H9 (cell line): ENCODE measurements at regions not wholly inside any gene's neighbourhood (a gene's known extent, or its start where the extent isn't known, plus 50 kb on each side); places are given as distances from the start of the nearest gene placed in this dataset.

Experiments used
- DNase-seq: peaks from one replicate; pipeline ENCODE4 v3.0.0-alpha.2; 2017
- H2AFZ ChIP-seq: one replicate; pipeline ENCODE4 v1.6.1; 2013; ENCODE audit warnings: mild to moderate bottlenecking, low read length, control low read depth, moderate library complexity
- H2AK5ac ChIP-seq: 2 replicates; pipeline ENCODE4 v1.6.1; 2013; ENCODE audit warnings: low read length, control low read depth, mixed read lengths; ENCODE audit not compliant: insufficient read length
- H2BK120ac ChIP-seq: one replicate; pipeline ENCODE4 v1.6.1; 2013; ENCODE audit warnings: low read depth, mild to moderate bottlenecking, low read length, control low read depth, inconsistent platforms; ENCODE audit not compliant: poor library complexity, severe bottlenecking
- H2BK12ac ChIP-seq: 2 replicates; pipeline ENCODE4 v1.6.1; 2013; ENCODE audit warnings: low read length, control low read depth, mixed read lengths, low read depth; ENCODE audit not compliant: insufficient read length
- H2BK15ac ChIP-seq: 2 replicates; pipeline ENCODE4 v1.6.1; 2013; ENCODE audit warnings: low read depth, low read length, control low read depth
- H2BK20ac ChIP-seq: one replicate; pipeline ENCODE4 v1.6.1; 2013; ENCODE audit warnings: low read depth, mild to moderate bottlenecking, low read length, control low read depth, inconsistent platforms; ENCODE audit not compliant: poor library complexity, severe bottlenecking
- H2BK5ac ChIP-seq: 2 replicates; pipeline ENCODE4 v1.6.1; 2013; ENCODE audit warnings: low read length, control low read depth, mixed read lengths; ENCODE audit not compliant: insufficient read length
- H3K14ac ChIP-seq: 2 replicates; pipeline ENCODE4 v1.6.1; 2013; ENCODE audit warnings: low read length, control low read depth; ENCODE audit not compliant: insufficient read depth
- H3K18ac ChIP-seq: 2 replicates; pipeline ENCODE4 v1.6.1; 2013; ENCODE audit warnings: low read depth, mild to moderate bottlenecking, mixed read lengths, low read length, control low read depth; ENCODE audit not compliant: insufficient read length
- H3K23ac ChIP-seq: 2 replicates; pipeline ENCODE4 v1.6.1; 2013; ENCODE audit warnings: low read length, control low read depth, mixed read lengths, low read depth; ENCODE audit not compliant: insufficient read length
- H3K23me2 ChIP-seq: 2 replicates; pipeline ENCODE4 v1.6.1; 2013; ENCODE audit warnings: low read depth, mild to moderate bottlenecking, mixed read lengths, low read length, control low read depth; ENCODE audit not compliant: insufficient read length, poor library complexity, severe bottlenecking
- H3K27ac ChIP-seq: 2 replicates; pipeline ENCODE4 v1.5.1; 2013; ENCODE audit warnings: low read length, control low read depth, mixed read lengths, low read depth; ENCODE audit not compliant: insufficient read length
- H3K27me3 ChIP-seq: 2 replicates; pipeline ENCODE4 v1.6.1; 2013; ENCODE audit warnings: low read length, control low read depth, inconsistent platforms; ENCODE audit not compliant: insufficient read depth
- H3K4ac ChIP-seq: 2 replicates; pipeline ENCODE4 v1.6.1; 2013; ENCODE audit warnings: low read depth, mild to moderate bottlenecking, control low read depth, inconsistent platforms, low read length, moderate library complexity
- H3K4me1 ChIP-seq: 2 replicates; pipeline ENCODE4 v1.6.1; 2013; ENCODE audit warnings: low read length, control low read depth, inconsistent platforms; ENCODE audit not compliant: insufficient read depth
- H3K4me2 ChIP-seq: 2 replicates; pipeline ENCODE4 v1.6.1; 2013; ENCODE audit warnings: low read length, control low read depth, mixed read lengths; ENCODE audit not compliant: insufficient read length, insufficient read depth
- H3K56ac ChIP-seq: 2 replicates; pipeline ENCODE4 v1.6.1; 2013; ENCODE audit warnings: low read depth, mild to moderate bottlenecking, mixed read lengths, low read length, control low read depth; ENCODE audit not compliant: insufficient read length
- H3K79me1 ChIP-seq: 2 replicates; pipeline ENCODE4 v1.6.1; 2013; ENCODE audit warnings: low read depth, mild to moderate bottlenecking, moderate library complexity, low read length, control low read depth, inconsistent platforms; ENCODE audit not compliant: insufficient read depth, poor library complexity, severe bottlenecking
- H3K79me2 ChIP-seq: 2 replicates; pipeline ENCODE4 v1.6.1; 2013; ENCODE audit warnings: low read length, control low read depth, inconsistent platforms; ENCODE audit not compliant: insufficient read depth
- H3K9ac ChIP-seq: 2 replicates; pipeline ENCODE4 v1.6.1; 2013; ENCODE audit warnings: low read length, control low read depth, mixed read lengths; ENCODE audit not compliant: insufficient read length; ENCODE audit errors: extremely low read depth
- H3K9me3 ChIP-seq: one replicate; pipeline ENCODE4 v1.6.1; 2013; ENCODE audit warnings: low read depth, low read length, inconsistent platforms; ENCODE audit not compliant: control insufficient read depth
- H3T11ph ChIP-seq: one replicate; pipeline ENCODE4 v1.6.1; 2013; ENCODE audit warnings: mild to moderate bottlenecking, low read length, control low read depth, inconsistent platforms
- H4K20me1 ChIP-seq: one replicate; pipeline ENCODE4 v1.6.1; 2013; ENCODE audit not compliant: control insufficient read depth, insufficient read length, insufficient read depth
- H4K5ac ChIP-seq: 2 replicates; pipeline ENCODE4 v1.6.1; 2013; ENCODE audit warnings: low read depth, mild to moderate bottlenecking, mixed read lengths, low read length, control low read depth; ENCODE audit not compliant: insufficient read length
- H4K8ac ChIP-seq: replicated peaks from 2 replicates; pipeline ENCODE4 v1.6.1; 2013; ENCODE audit warnings: low read length, control low read depth, mixed read lengths, low read depth; ENCODE audit not compliant: insufficient read length
- H4K91ac ChIP-seq: 2 replicates; pipeline ENCODE4 v1.6.1; 2013; ENCODE audit warnings: low read depth, mild to moderate bottlenecking, moderate library complexity, mixed read lengths, low read length, control low read depth; ENCODE audit not compliant: insufficient read length
- H3K27ac Mint-ChIP-seq, 3 experiments: 2 replicates in 2 of 3; 3 replicates in 1 of 3; pipeline ENCODE4 v1.8.0; 2020 to 2021; ENCODE audit warnings: mixed read lengths in 3 of 3, mild to moderate bottlenecking in 1 of 3, moderate library complexity in 1 of 3
- H3K27me3 Mint-ChIP-seq: 2 replicates; pipeline ENCODE4 v1.8.0; 2021; ENCODE audit warnings: low read depth, mild to moderate bottlenecking, moderate library complexity, mixed read lengths
- H3K36me3 Mint-ChIP-seq, 3 experiments: 2 replicates in 2 of 3; 3 replicates in 1 of 3; pipeline ENCODE4 v1.8.0; 2020 to 2021; ENCODE audit warnings: low read depth in 3 of 3, mixed read lengths in 3 of 3; ENCODE audit not compliant: insufficient read depth in 1 of 3
- H3K4me1 Mint-ChIP-seq, 2 experiments: 2 replicates each; pipeline ENCODE4 v1.8.0; 2020; ENCODE audit warnings: mixed read lengths in 2 of 2
- H3K4me3 Mint-ChIP-seq, 2 experiments: 2 replicates in 1 of 2; 3 replicates in 1 of 2; pipeline ENCODE4 v1.8.0; 2020 to 2021; ENCODE audit warnings: mild to moderate bottlenecking in 2 of 2, mixed read lengths in 2 of 2, moderate library complexity in 1 of 2
- H3K9me3 Mint-ChIP-seq, 2 experiments: 2 replicates in 1 of 2; 3 replicates in 1 of 2; pipeline ENCODE4 v1.8.0; 2020; ENCODE audit warnings: mild to moderate bottlenecking in 2 of 2, mixed read lengths in 2 of 2, moderate library complexity in 1 of 2
- WGBS: extraction: QIAGEN DNeasy Blood & Tissue Kit; methylation state at CpG from one replicate; pipeline ENCODE4 v1.1.7; 2013; ENCODE audit warnings: missing lambda C conversion rate, low lambda C conversion rate, mixed read lengths; ENCODE audit not compliant: insufficient read length; ENCODE audit errors: extremely low coverage; 5-methylcytosine and 5-hydroxymethylcytosine counted together
- TF ChIP-seq, protein P1 (sequence below): fragments of 200-600 bp; sonication (generic); conservative IDR thresholded peaks from 3 replicates; pipeline ENCODE4 v1.8.0; 2021; ENCODE audit warnings: antibody characterized with exemption, mild to moderate bottlenecking

DNA sequence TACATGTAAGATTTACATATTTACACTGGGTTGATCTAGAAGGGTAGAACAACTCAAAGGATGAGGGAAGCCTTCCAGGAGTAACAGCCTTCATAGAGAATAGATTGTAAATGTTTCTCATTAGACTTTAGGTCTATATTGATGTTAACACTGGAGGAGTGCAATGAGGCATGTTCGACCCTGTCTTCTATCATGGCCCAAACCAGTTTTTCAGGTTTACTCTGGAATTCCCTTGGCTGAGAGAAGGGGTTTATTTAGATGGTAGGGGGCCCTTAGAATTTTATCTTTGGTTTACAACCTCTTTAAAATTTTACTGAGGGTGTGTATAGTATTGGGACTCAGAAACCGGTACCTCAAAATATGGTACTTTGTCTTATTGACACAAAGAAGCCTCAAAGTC is 634.9 kb upstream of the PIK3C3 start:
- Histone ChIP-seq H3K23ac (no peak overlapping the region), H4K91ac (no peak overlapping the region), H3K9me3 (peaks cover 14% of the 10 kb centered on the region), H3K27ac (no peak overlapping the region), H3K79me2 (no peaks in the 10 kb centered on the region), H2BK12ac (no peak overlapping the region), H3K14ac (no peak overlapping the region), H3K9ac (no peak overlapping the region), H2BK15ac (no peak overlapping the region), H3K79me1 (no peaks in the 10 kb centered on the region), H2AFZ (no peak overlapping the region), H3K23me2 (no peaks in the 10 kb centered on the region), H4K20me1 (no peaks in the 10 kb centered on the region), H3K18ac (no peak overlapping the region), H2BK20ac (no peak overlapping the region), H2BK5ac (no peak overlapping the region), H2BK120ac (no peak overlapping the region), H4K8ac (no peak overlapping the region), H3K56ac (no peak overlapping the region), H4K5ac (no peak overlapping the region), H3K4ac (no peak overlapping the region), H3K4me2 (no peak overlapping the region), H3K27me3 (no peaks in the 10 kb centered on the region), H3T11ph (no peak overlapping the region), H2AK5ac (no peak overlapping the region), H3K4me1 (no peaks in the 10 kb centered on the region)
- Mint-ChIP-seq H3K9me3 (peaks cover 24 to 27% of the 10 kb centered on the region in 2 experiments), H3K4me1 (peaks cover 3 to 6% of the 10 kb centered on the region in 2 experiments), H3K27me3 (no peaks in the 10 kb centered on the region), H3K36me3 (peaks cover 16 to 47% (median 35%) of the 10 kb centered on the region in 3 experiments), H3K27ac (no peak overlapping the region), H3K4me3 (no peak overlapping the region)
- DNase-seq, result no peak
- no CpG with 5 or more reads among the region's 2 CpGs for WGBS
- TF ChIP-seq, protein P1, sequence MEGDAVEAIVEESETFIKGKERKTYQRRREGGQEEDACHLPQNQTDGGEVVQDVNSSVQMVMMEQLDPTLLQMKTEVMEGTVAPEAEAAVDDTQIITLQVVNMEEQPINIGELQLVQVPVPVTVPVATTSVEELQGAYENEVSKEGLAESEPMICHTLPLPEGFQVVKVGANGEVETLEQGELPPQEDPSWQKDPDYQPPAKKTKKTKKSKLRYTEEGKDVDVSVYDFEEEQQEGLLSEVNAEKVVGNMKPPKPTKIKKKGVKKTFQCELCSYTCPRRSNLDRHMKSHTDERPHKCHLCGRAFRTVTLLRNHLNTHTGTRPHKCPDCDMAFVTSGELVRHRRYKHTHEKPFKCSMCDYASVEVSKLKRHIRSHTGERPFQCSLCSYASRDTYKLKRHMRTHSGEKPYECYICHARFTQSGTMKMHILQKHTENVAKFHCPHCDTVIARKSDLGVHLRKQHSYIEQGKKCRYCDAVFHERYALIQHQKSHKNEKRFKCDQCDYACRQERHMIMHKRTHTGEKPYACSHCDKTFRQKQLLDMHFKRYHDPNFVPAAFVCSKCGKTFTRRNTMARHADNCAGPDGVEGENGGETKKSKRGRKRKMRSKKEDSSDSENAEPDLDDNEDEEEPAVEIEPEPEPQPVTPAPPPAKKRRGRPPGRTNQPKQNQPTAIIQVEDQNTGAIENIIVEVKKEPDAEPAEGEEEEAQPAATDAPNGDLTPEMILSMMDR, result no peak
